Panc1 (cell line): ENCODE measurements at regions not wholly inside any gene's neighbourhood (a gene's known extent, or its start where the extent isn't known, plus 50 kb on each side); places are given as distances from the start of the nearest gene placed in this dataset.
"Not testable (repeated sequence)": the region's sequence is repeated elsewhere in the genome, so short reads cannot be mapped to it uniquely, and the experiment has no call there.

Experiments
- ATAC-seq: fragments of 200-7000 bp; cut with Tn5 transposase; 2 replicates; pipeline ENCODE4 v1.9.1; 2020; ENCODE audit warnings: mild to moderate bottlenecking, moderate library complexity
- BruUV-seq: library from RNA; stranded (reverse); fragments of 400-500 nt; replicated peaks from 2 replicates; lab custom pipeline; 2021; lab: Mats Ljungman, UMichigan
- CTCF ChIA-PET: fragments of 300-600 bp; sonication (Branson Sonifier 250); formaldehyde crosslinking; loops from one replicate; lab custom pipeline; 2022; ENCODE audit warnings: antibody characterized with exemption; lab: Charles Lee
- POLR2A ChIA-PET: fragments of 300-600 bp; sonication (Branson Sonifier 250); formaldehyde crosslinking; loops from one replicate; lab custom pipeline; 2022; ENCODE audit warnings: antibody characterized with exemption; lab: Charles Lee
- DNase-seq: peaks from one replicate; pipeline ENCODE4 v3.0.0-alpha.2; 2010; ENCODE audit warnings: low read depth, low spot score
- H3K27ac ChIP-seq: 2 replicates; pipeline ENCODE4 v1.5.1; 2011; ENCODE audit warnings: mild to moderate bottlenecking, low read length, inconsistent platforms
- H3K27me3 ChIP-seq: fragments of 200-500 bp; sonication (Bioruptor generic); 2 replicates; pipeline ENCODE4 v1.6.0; 2014; ENCODE audit warnings: low read length, inconsistent platforms; ENCODE audit not compliant: control insufficient read depth, insufficient read depth
- H3K36me3 ChIP-seq: fragments of 200-500 bp; sonication (Bioruptor generic); 2 replicates; pipeline ENCODE4 v1.5.1; 2014; ENCODE audit warnings: inconsistent platforms, mild to moderate bottlenecking, low read length, moderate library complexity; ENCODE audit not compliant: control insufficient read depth, insufficient read depth
- H3K4me1 ChIP-seq: 2 replicates; pipeline ENCODE4 v1.5.1; 2011; ENCODE audit warnings: inconsistent platforms, mild to moderate bottlenecking, low read length, moderate library complexity; ENCODE audit not compliant: control insufficient read depth, insufficient read depth
- H3K4me3 ChIP-seq, 2 experiments: 2 replicates each; pipeline ENCODE4 v1.5.1; 2011 to 2012; ENCODE audit warnings: low read depth in 2 of 2, low read length in 2 of 2, mild to moderate bottlenecking in 2 of 2, inconsistent platforms in 1 of 2, moderate library complexity in 1 of 2
- H3K9me3 ChIP-seq: fragments of 200-500 bp; sonication (Bioruptor generic); 2 replicates; pipeline ENCODE4 v1.5.1; 2014; ENCODE audit warnings: low read depth, mild to moderate bottlenecking, inconsistent platforms, low read length, moderate library complexity; ENCODE audit not compliant: control insufficient read depth, insufficient read depth
- CTCF ChIP-seq: fragments of 450-650 bp; IDR thresholded peaks from 2 replicates; pipeline ENCODE4 v1.5.1; 2017; ENCODE audit warnings: mild to moderate bottlenecking
- POLR2AphosphoS5 ChIP-seq: IDR thresholded peaks from 2 replicates; pipeline ENCODE4 v1.6.1; 2012; ENCODE audit warnings: mild to moderate bottlenecking, low read depth, low read length, moderate library complexity
- REST ChIP-seq, 2 experiments: IDR thresholded peaks; 2 replicates each; pipeline ENCODE4 v1.6.1; 2011 to 2012; ENCODE audit warnings: low read depth in 2 of 2, control low read depth in 1 of 2, low read length in 1 of 2, mild to moderate bottlenecking in 1 of 2, moderate library complexity in 1 of 2; ENCODE audit not compliant: insufficient read depth in 1 of 2
- SIN3A ChIP-seq: IDR thresholded peaks from 2 replicates; pipeline ENCODE4 v1.6.1; 2012; ENCODE audit warnings: low read depth, mild to moderate bottlenecking, low read length, moderate library complexity, borderline replicate concordance; ENCODE audit not compliant: insufficient read depth
- TCF7L2 ChIP-seq: IDR thresholded peaks from 2 replicates; pipeline ENCODE4 v1.6.1; 2011; ENCODE audit warnings: mild to moderate bottlenecking, low read depth, low read length, inconsistent platforms
- in situ Hi-C: cut with HindIII; loops from 2 replicates; pipeline ENCODE4 v1.10.0; 2016; ENCODE audit warnings: low sequenced_read_pairs, low pct_unique_long_range_greater_than_20kb
- intact Hi-C: fragments of 100-400 bp; cut with micrococcal nuclease; formaldehyde crosslinking; loops from one replicate; pipeline ENCODE4 v1.10.0; 2022; ENCODE audit not compliant: unreplicated experiment

- no peaks in the 10 kb centered on the region for H3K36me3 ChIP-seq
- H3K9me3 ChIP-seq: no peaks in the 10 kb centered on the region
- H3K4me3 ChIP-seq: no peak overlapping the region
- no peaks in the 10 kb centered on the region for H3K4me1 ChIP-seq
- intact Hi-C loops (no loop called here), in situ Hi-C loops (no loop called here)
- CTCF ChIA-PET: no interaction called here
- no TSS peak for BruUV-seq
- no peak for TF ChIP-seq SIN3A
- no peak for ATAC-seq
- no peaks in the 10 kb centered on the region for H3K27me3 ChIP-seq
- POLR2A ChIA-PET: no interaction called here
- H3K27ac ChIP-seq: no peak overlapping the region
- DNase-seq: no peak
Observed at GRCh38 chr2:75379476-75380210, 180.3 kb upstream of the TACR1 start.

- H3K4me3 ChIP-seq: no peak overlapping the region
- intact Hi-C loops: no loop called here
- DNase-seq (no peak), ATAC-seq (no peak)
- ChIA-PET POLR2A (no interaction called here), CTCF (no interaction called here)
- H3K27me3 ChIP-seq: no peaks in the 10 kb centered on the region
- no TSS peak for BruUV-seq
- no peaks in the 10 kb centered on the region for H3K4me1 ChIP-seq
- no peaks in the 10 kb centered on the region for H3K36me3 ChIP-seq
- in situ Hi-C loops: no loop called here
- no peaks in the 10 kb centered on the region for H3K9me3 ChIP-seq
- H3K27ac ChIP-seq: no peak overlapping the region
- no peak for TF ChIP-seq POLR2AphosphoS5
- no peak for TF ChIP-seq SIN3A
- no peak for TF ChIP-seq CTCF
- TF ChIP-seq REST (IDR thresholded peaks at IDR 0.05; ENCODE audit: insufficient read depth in 1 of 2, low read depth in 2 of 2, low read length in 1 of 2): no peak
- no peak for TF ChIP-seq TCF7L2
Observed at GRCh38 chr2:75375646-75376582, 176.6 kb upstream of the TACR1 start.

- DNase-seq, ATAC-seq: not testable (repeated sequence)
Observed at GRCh38 chr2:75374414-75374957, 175.2 kb upstream of the TACR1 start.

More at GRCh38 chr2:75374414-75374957, 175.2 kb upstream of the TACR1 start:
- BruUV-seq, H3K36me3 ChIP-seq, H3K9me3 ChIP-seq, H3K27ac ChIP-seq, H3K4me1 ChIP-seq, POLR2A ChIA-PET, H3K4me3 ChIP-seq, H3K27me3 ChIP-seq, intact Hi-C loops, CTCF ChIA-PET, in situ Hi-C loops: not testable (repeated sequence)
